Glomerular visceral epithelial cell (primary cell): ENCODE measurements at regions not wholly inside any gene's neighbourhood (a gene's known extent, or its start where the extent isn't known, plus 50 kb on each side); places are given as distances from the start of the nearest gene placed in this dataset.

Experiments
- DNase-seq: peaks from one replicate; pipeline ENCODE4 v3.0.0-alpha.2; 2016; ENCODE audit errors: extremely low spot score

DNA sequence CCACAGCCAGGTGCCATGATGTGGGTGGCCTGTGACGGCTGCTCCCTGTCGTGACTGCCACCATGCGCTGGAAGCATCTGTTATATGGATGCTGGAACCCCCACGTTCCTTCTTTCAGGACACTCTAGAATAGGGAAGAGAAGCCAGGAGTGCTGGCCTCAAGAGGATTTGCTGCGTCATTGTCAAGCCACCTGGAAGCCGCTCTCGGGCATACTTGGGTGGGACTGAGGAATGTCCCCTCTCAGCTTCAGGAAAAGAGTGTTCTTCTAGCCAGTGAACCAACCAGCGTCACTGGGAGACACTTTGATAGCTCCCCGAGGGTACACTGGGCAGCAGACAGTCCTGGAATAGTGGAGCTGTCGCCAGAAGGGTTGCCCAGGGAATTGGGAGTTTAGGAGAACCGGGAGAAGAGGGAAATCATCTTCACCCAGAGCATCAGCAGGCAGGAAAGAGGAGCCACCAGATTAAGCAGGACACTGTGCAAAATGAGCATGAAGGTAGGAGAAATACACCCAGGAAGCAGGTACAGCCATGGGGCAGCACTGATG, 130.8 kb upstream of the SASH1 start:
- no peak for DNase-seq

DNA sequence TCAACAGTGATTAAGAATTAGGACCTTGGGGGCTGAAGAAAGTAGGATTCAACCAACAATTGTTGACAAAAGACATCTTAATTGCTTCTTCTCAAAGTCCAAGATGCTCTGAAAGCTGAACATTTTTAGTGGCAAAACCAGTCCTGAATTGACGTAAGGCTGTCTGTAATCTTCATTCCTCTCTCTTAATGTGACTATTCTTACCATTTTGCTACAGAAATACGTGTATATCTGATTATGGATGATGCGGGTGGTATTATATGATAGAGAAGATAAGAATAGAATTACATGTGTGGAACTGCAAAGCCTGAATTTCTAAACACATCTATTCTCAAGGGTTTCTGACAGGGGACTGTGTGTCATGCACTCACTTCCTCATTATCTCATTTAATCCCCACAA, 130.3 kb upstream of the SASH1 start:
- DNase-seq, result no peak

DNA sequence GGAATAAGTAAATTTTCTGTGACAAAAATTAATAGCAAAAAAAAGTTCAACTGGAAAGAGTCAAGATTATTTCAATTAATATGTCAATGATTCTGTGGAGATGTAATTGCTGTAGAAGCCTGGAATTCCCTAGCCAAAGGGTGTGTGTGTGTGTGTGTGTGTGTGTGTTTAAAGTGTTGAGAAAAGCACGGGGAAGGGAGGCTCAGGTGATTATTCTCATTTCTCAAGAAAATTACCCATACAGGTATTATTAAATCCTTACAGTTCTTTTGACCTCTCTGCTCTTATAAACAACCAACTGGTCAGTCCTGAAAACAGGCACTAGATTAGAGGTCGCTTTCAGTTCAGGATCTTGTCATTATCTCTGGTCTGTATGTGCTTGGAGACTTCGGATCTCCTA, 129.3 kb upstream of the SASH1 start:
- no peak for DNase-seq

DNA sequence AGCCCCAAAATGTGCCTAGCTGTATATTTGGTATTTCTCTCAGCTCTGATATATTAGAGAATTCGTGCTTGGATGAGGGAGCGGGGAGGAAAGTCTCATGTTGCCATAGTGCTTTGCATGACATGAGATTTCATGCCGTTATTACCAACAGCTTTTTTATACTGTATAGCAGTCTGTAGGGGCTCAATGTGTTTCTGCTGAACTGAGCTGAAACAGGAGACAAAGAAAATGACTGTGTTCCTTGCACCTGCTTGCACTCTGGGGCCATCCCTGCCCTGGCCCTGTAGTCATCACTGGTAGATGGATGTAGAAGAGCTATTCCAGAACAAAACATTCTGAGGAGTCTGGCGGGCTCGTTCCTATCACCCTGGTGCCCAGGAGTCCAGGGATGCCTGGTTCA, 128.0 kb upstream of the SASH1 start:
- DNase-seq, result no peak

DNA sequence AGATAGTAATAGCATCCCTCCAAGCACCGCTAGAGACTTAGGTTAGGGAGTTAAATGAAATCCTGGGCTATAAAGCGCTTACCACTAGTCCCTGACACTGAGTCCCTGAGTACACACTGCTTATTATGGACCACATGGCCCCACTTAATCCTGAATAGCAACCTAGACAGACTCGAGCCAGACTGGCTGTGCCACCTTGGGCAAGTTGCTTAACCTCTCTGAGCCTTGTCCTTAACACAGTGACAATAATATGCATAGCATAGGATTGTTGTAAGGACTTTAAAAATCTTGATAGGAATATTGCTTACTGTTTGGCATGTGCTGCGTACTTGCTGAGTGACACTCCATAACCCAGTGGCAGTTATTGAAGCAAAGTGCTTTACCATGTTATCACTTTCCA, 125.6 kb upstream of the SASH1 start:
- DNase-seq, result no peak

DNA sequence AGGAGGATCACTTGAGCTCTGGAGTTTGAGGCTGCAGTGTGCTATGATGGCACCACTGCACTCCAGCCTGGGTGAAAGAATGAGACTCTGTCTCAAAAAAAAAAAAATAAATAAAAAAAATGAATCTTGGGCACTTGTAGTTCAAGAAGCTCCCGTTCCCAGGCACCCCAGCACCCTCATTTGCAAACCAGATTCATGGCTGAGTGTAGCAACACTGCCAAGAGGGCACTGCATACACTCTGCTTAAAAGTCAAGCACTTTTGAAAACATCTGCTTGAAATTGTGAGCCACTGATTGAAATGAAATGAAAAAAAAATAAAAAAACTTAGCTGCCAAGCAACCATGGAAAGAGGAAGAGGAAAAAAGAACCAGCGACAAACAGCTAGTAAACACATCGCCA, 124.7 kb upstream of the SASH1 start:
- DNase-seq, result no peak

DNA sequence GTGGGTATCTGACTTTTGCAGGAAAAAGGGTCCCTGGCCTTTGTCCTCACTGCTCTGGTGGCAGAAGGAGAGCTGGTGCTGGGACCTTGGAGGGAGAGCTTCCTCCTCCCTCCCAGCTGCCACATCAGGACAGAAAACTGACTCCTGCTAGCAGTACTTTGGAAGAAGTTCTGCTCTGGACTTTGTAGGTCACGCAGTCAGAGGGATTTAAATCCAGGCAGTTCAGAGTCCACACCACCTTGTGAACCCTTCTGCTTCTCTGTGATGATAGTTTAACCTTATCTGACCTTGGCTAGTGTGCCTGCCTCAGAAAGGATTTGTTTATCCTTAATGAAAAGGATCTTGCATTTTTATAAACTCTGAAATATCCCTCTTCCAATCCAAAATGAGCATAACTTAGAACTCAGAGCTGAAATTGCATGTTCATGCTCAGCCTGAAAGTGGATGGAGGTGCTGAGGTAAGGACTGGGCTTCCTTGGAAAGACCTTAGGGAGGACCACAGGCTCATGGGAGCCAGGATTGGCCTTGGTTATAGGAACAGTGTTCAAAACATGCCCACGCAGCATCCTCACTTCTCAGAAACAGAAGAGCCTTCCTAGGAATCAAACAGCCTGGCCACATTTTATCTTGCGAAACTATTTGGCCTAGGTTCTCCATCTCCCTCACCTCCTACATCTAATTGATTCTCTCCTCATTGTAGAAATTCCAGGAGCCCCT, 123.9 kb upstream of the SASH1 start:
- no peak for DNase-seq

DNA sequence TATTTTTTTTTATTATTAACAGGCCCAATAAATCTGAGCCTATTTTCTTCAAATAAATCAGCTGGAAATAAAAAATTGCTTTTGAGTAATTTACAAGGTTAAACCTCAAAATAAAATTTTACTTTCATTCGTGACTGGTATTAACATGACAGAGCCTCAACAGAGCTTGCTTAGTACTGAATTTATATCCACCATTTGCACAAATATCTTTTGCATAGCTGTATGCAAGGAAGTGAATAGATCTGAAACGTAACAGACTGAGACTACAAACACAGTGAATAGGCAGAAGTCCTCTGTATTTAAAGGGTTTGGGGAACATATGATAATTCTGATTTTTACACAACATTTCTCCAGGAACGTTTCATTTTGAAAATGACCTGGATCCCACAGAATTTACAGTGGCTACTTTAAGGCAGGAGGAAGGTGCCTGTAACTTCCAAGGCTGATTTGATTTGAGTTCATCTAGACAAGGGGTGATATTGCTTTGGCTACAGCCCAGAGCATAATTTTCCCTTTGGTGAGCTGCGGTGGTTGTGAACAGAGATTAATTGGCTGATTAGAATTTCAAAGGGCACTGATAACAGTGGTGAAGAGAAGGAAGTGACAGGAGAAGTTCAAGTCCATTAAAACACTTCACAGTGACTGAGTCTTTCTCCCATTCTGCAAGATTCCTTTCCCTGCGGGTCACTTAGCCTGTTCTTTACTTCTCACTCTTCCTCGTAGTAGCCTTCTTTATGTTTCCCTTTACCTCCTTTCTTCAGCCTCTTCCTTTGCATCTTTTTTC, 121.2 kb upstream of the SASH1 start:
- DNase-seq, result peak; percentile 26

DNA sequence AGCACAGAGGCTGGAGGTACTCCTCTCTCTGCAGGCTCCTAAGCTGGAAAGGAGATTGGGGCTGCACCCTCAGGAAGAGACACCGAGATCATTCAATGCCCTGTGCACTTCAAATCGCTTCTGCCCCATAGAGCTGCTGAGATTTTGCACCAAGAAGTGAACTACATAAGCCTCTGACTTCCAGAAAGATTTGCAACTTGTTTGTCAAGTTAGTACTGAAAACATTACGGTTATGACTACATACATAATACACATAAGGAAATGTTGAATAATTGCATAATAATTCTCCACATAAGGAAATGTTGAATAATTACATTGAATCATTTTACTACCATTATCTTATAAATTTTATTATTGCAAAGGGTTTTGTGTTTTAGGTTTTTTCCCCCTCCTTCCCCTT, 120.3 kb upstream of the SASH1 start:
- DNase-seq, result no peak

DNA sequence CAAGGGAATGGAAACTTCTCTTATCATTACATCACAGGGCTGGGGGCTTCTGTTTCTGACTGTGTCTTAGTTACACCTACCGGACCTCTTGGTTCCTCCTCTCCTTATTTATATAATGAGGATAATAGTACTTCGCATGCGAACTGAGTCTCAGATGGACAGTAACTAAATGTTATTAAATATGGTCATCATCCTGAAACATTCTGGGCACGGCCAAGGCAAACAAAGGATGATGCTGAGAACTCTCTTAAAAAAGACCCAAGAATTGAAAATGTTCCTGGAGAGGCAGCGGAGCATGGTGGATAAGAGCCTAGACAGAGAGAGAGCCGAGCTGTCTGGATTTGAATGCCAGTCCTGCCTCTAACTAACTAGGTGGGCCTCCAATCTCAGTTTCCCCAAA, 119.8 kb upstream of the SASH1 start:
- DNase-seq, result peak; percentile 15

DNA sequence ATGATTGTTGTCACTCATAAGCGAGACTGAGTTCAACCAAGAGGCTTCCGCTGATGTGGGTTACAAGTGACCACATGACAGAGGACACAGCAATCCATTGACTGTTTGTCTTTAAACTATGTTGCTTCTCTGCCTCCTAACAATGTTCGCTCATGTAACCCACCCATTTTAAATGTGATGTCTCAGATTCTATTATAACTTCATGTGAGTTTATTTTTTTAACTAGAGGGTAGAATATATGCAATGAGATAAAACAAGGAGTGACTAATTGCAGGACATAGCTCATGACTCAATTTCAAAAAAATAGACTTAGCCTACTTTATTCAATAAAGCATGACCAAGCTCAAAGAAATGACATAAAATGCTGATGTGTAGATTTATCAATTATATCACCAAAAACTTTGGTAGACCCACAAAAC, 119.2 kb upstream of the SASH1 start:
- peak; percentile 35 for DNase-seq

DNA sequence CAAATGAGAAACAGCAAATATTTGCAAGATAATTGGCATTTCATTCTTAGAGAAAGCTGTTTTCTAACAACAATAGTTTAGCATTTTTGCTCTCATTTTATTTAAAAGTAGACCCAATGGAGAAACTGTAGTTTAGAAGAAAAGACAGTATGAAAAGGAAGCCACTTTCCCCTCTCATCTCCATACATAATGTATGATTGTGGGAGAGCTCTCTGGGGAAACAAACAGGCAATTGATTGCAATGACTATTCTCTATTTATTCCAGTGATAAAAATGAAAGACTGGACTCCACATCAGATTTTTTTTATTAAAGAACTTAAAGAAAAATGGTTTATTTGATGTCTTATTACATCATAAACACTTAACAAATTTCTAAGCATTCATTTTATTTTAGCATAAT, 116.8 kb upstream of the SASH1 start:
- DNase-seq, result no peak

DNA sequence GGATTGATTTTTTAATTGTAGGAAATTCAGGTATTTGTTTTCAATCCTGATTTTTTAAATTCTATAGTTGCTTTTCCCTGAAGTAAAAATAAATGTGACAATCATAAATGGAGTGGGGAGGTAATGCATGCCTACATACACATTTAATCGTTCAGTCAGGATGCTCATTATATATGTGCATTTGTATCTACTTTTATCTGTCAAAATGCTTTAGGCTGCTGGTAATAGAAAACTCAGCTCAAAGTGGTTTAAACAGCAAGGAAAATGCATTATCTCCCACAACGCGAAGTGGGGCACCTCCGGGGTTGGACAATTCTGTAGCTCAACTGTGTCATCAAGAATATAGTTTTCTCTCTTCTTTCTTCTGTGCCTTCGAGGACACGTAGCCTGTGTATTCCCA, 116.4 kb upstream of the SASH1 start:
- DNase-seq, result no peak

DNA sequence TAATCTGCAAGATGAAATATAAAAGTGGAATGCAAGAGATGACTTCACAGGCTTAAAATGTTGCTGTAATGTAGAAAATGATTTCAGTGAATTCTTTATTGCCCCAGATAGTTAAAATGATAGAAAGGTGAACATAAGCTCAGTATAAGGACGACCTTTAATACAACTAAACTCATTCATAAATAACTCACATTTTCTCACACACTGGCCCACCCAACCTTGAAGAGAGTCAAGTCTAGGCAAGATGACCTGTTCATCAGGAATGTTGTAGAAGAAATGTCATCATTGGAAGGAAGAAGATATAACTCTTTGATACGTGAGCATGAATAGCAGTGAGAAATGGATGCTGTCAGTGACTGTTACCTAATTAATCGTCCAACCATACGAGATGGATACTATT, 111.1 kb upstream of the SASH1 start:
- peak; percentile 94 for DNase-seq

DNA sequence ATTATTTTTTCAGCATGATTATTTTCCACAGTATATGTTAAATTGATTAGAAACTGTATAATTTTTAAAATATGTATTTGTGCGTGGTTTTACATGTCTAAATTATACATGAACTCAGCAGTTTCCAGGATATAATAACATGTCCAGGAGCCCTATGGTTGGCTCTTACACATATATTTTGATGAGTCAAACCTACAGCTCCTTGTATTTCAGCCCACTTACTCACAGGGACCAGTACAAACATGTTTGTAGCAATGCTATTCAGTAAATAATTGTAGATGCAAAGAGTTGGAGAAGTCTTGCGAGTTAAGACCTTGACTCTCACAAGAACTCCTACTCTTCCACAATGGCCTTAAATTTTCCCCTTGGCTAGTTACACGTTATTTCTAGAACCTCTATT, 107.2 kb upstream of the SASH1 start:
- DNase-seq, result no peak

DNA sequence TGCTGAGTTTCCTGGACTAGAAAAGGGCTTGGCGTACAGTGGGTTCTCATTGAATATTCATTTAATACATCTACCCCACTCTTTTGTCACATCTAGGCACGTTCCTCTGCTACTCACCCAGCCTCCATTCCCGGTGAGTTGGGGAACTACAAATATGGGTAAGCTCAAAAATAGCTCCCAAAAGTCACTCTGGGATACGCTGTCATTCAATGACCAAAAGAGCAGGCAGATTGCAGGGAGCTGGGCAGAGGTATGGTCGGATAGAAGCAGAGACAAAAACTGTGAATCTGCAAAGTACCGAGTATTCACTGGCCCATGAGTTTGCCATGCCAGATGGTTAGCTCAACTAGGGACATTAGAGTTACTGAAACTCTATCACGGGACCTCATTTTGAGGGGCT, 103.9 kb upstream of the SASH1 start:
- no peak for DNase-seq

DNA sequence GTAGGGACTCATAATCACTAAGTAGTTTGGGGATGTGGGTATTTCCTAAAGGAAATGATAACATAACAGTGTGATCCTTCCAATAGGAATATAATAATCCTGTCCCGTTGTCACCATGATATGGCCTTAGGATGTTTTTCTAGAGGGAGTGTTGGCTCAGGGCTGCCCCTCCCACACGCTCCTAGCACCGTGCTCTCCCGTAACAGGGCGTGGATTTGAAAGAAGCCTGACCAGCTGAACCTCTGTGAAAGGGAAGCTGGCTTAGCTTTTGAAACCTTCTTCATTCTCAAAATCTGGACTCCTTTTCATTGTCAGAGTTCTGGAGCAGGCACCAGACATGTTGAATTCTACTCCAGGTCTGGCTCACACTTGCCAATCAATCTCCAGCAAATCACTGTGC, 103.4 kb upstream of the SASH1 start:
- no peak for DNase-seq

DNA sequence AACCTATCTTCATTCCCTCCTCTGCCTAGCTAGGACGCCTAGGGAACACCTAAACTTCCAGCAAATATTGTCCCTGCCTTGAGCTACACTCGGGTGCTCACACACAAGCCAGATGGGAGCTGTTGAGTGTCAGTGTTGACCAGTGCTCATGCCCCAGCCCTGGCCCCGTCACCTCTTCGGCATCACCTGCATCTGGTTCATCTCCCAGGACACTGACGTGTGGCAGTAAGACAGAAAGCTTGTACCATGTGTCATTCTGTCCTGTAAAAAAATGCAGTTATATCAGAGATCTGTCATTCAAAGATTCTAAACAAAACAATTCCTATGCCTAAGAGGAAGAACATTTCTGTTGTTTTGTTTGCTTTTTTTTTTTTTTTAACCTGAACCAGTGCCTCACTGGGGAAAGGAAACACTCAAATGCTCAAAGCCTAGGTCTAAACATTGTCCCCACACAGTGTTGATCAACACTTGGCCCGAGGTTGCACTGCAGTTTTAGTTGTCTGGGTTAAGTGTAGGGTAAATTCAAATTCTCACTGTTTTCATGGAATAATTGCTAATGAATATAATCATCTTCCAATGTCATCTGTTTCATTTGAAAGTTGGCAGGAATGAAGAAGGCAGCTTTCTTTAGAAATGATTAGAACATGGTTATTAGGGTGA, 102.7 kb upstream of the SASH1 start:
- no peak for DNase-seq

DNA sequence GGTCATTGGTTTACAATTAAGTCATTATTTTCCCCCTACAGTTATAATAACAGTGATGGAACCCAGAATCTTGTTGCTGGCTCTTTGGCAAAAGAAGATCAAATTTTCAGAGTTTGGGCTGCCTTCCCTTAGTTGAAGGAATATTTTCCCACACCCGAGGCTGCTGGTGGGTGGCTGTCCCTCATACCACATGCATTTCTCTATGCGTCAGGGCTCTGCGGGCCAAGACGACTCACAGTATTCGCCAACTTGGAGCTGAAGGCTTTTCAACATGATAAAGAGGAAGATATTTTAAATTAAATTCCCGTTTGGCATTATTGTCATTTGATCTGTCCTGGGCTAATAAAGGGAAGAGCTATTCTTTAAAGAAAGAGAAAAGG, 102.2 kb upstream of the SASH1 start:
- DNase-seq, result no peak

DNA sequence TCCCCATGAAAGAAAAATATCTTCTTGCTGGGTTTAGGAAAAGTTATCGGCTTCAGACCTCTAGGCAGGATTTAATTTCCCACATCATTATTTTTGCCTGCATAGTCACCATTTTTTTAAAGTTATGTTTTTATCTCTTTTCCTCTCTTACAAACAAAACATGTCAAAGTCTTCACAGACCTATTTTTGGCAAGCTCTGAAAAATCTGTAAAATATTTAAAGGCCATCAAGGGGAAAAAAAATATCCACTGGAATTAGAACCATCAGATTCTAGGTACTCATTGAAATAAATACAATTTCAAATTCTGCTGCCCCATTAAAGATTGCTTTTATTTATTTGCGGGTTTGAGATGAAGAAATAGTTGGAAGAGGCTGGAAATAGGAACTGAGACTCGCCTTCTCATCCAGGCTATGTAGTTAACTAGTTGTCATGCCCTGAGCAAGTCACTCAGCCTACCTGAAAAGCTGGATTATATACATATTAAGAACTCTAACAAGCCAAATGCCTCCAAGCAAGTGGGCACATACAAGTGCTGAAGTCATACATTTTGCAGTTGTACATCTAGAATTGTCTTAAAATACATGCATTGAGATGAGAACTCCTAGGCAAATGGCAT, 101.7 kb upstream of the SASH1 start:
- DNase-seq, result no peak

DNA sequence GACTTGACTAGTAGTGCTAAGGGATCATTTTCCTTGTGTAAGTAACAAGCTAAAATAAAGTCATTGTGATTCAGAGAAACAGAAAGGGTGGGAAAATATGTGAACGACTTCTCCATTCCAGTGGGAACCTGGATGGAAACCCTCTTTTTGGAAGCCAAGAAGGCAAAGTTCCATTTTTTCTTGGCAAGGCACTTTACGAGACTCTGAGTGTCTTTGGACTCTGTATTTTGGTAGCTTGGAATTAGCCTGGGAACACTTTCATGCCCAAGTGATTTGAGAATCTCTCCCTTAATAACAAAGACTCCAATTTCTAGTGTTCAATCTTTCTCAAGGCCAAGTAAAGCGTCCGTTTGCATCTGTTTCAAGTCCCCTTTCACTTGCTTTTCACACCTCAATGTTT, 100.5 kb upstream of the SASH1 start:
- no peak for DNase-seq

DNA sequence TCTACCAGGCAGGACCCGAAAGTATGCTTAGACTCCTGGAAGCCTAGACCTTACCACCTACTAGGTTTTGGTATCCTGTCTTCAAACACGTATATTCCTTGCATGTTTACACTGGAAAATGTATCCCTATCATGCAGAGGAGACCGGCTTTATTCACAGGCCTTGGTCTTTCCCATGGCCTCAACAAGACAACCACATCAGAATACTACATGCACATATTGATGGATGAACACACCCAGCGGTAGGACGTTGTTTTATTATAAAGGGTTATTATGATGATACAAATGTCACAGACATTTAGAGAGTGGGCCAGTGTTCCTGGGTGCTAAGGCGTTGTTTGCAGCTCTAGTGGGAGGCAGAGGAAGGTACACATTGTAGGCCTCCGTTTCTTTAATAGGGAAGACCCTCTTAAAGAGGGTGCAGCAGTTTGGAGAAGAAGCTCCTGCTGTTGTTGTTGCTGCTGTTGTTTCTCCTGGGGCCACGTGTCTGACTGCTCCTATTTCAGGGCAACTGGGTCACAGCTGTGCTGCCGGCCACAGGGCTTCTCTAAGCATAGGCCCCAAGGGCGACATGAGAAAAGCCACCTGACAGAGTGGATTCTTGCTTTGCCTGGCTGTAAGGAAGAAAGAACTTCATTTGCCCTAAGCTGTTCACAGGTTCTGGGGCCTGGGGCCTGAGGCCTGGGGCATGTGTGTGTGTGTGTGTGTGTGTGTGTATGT, 98.3 kb upstream of the SASH1 start:
- DNase-seq, result no peak
